Tibial artery (tissue), 4 donors: ENCODE measurements at regions not wholly inside any gene's neighbourhood (a gene's known extent, or its start where the extent isn't known, plus 50 kb on each side); places are given as distances from the start of the nearest gene placed in this dataset.

Source experiments
- DNase-seq, 2 donors: peaks; one replicate each; pipeline ENCODE4 v3.0.0-alpha.2; 2019
- H3K27ac ChIP-seq, 2 donors: fragments of 200-600 bp; sonication (generic) in 1 of 2; 1 replicate in 1 of 2; 2 replicates in 1 of 2; pipeline ENCODE4 v1.5.1; 2018 to 2019; ENCODE audit warnings: mild to moderate bottlenecking in 1 of 2
- H3K27me3 ChIP-seq, 2 donors: fragments of 200-600 bp; sonication (generic) in 1 of 2; one replicate each; pipeline versions ENCODE4 v1.5.1 to v1.6.0; 2016 to 2019
- H3K36me3 ChIP-seq, 3 donors: fragments of 200-600 bp; sonication (generic) in 2 of 3; one replicate each; pipeline ENCODE4 v1.5.1; 2016 to 2019; ENCODE audit warnings: mild to moderate bottlenecking in 2 of 3
- H3K4me1 ChIP-seq, 4 donors: fragments of 200-600 bp; sonication (generic) in 2 of 4; 1 replicate in 3 of 4; 2 replicates in 1 of 4; pipeline ENCODE4 v1.5.1; 2016 to 2019
- H3K4me3 ChIP-seq, 2 donors: fragments of 200-600 bp; sonication (generic) in 1 of 2; 1 replicate in 1 of 2; 2 replicates in 1 of 2; pipeline ENCODE4 v1.5.1; 2018 to 2019; ENCODE audit warnings: mild to moderate bottlenecking in 2 of 2
- H3K9me3 ChIP-seq, 3 donors: fragments of 200-600 bp; sonication (generic) in 1 of 3; one replicate each; pipeline ENCODE4 v1.5.1; 2016 to 2019
- intact Hi-C: fragments of 100-400 bp; cut with DNase I; formaldehyde crosslinking; loops from one replicate; pipeline ENCODE4 v1.15.0; 2023; ENCODE audit warnings: low total_unique reads
- TF ChIP-seq, protein P1 (sequence below), 2 experiments: fragments of 200-600 bp in 1 of 2; fragments of 450-650 bp in 1 of 2; IDR thresholded peaks; one replicate each; pipeline ENCODE4 v1.5.1; 2017 to 2019; ENCODE audit warnings: antibody characterized with exemption in 2 of 2, mild to moderate bottlenecking in 1 of 2, moderate library complexity in 1 of 2

DNA sequence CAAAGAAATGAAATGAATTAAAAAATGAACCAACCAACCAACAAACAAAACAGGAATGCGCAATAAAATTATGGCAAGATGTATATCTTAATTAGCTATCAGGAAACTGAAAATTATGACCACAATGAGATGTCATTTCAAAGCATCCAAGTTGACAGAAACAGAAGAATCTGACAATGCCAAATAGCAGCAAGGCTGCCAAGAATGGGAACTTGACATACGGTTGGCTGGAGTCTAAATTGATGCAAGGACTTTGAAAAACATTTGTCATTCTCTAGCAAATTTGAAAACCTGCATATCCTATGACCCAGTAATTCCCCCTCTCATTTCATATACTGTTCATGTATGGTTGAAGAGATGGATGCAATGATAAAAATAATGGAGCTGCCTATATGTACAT, 1262.6 kb downstream of the TBC1D22A start:
- no peak overlapping the region for H3K4me3 ChIP-seq
- H3K4me1 ChIP-seq, result no peaks in the 10 kb centered on the region
- intact Hi-C loops, result no loop called here
- no peak for DNase-seq
- H3K27ac ChIP-seq, result no peak overlapping the region
- TF ChIP-seq, protein P1, sequence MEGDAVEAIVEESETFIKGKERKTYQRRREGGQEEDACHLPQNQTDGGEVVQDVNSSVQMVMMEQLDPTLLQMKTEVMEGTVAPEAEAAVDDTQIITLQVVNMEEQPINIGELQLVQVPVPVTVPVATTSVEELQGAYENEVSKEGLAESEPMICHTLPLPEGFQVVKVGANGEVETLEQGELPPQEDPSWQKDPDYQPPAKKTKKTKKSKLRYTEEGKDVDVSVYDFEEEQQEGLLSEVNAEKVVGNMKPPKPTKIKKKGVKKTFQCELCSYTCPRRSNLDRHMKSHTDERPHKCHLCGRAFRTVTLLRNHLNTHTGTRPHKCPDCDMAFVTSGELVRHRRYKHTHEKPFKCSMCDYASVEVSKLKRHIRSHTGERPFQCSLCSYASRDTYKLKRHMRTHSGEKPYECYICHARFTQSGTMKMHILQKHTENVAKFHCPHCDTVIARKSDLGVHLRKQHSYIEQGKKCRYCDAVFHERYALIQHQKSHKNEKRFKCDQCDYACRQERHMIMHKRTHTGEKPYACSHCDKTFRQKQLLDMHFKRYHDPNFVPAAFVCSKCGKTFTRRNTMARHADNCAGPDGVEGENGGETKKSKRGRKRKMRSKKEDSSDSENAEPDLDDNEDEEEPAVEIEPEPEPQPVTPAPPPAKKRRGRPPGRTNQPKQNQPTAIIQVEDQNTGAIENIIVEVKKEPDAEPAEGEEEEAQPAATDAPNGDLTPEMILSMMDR (IDR thresholded peaks at IDR 0.05), result no peak
- H3K27me3 ChIP-seq, result no peaks in the 10 kb centered on the region
- H3K36me3 ChIP-seq, result no peaks in the 10 kb centered on the region
- H3K9me3 ChIP-seq, result peaks cover 0 to 10% (median 0%) of the 10 kb centered on the region in 3 donors

DNA sequence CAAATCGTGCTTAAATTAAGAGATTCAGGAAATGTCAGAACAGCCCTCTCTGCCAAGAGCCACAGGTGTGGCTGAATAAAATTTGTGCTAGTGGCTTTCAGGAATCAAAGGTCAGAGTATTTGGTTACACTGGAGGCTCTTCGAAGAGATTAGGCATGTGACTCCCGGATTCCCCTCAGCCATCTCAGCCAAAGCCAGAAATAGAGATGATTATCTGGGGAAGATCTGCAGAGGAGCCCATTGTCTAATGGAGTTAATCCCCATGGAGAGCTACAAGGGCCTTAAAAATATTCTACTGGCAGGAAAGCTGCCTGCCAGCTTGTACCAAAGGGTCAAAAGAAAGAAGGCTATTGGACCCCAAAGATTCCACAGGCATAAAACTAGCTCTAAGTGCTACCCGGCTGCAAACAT, 1259.5 kb downstream of the TBC1D22A start:
- no peak for DNase-seq
- no peak overlapping the region for H3K4me3 ChIP-seq
- H3K4me1 ChIP-seq, result no peaks in the 10 kb centered on the region
- TF ChIP-seq, protein P1 (IDR thresholded peaks at IDR 0.05), result no peak
- H3K27ac ChIP-seq, result no peak overlapping the region
- peaks cover 0 to 25% (median 0%) of the 10 kb centered on the region in 3 donors for H3K9me3 ChIP-seq
- no peaks in the 10 kb centered on the region for H3K27me3 ChIP-seq
- H3K36me3 ChIP-seq, result no peaks in the 10 kb centered on the region
- intact Hi-C loops, result no loop called here

DNA sequence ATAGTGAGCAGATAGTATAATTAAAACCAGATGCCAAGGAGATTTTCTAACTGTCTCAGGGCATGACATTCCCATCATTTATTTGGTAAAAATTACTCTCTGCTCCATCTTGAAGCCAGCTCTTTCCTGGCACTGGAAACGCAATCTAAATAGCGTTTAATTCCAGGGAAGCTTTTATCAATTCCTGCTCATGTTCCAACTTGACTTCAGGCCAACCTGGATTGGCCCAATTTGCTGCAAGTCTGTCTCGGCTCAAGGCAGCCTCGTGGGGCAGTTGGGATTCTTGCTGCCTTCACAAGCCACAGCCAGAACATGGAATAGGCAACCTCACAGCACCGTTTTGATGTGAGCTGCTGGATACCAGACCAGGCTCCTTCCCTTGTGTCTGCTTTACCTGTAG, 1255.9 kb downstream of the TBC1D22A start:
- H3K27me3 ChIP-seq, result no peaks in the 10 kb centered on the region
- H3K9me3 ChIP-seq, result peaks cover 0 to 25% (median 0%) of the 10 kb centered on the region in 3 donors
- H3K4me1 ChIP-seq, result no peaks in the 10 kb centered on the region
- H3K27ac ChIP-seq, result no peak overlapping the region
- DNase-seq, result no peak
- no peak overlapping the region for H3K4me3 ChIP-seq
- no peaks in the 10 kb centered on the region for H3K36me3 ChIP-seq
- TF ChIP-seq, protein P1 (IDR thresholded peaks at IDR 0.05), result no peak
- intact Hi-C loops, result no loop called here

DNA sequence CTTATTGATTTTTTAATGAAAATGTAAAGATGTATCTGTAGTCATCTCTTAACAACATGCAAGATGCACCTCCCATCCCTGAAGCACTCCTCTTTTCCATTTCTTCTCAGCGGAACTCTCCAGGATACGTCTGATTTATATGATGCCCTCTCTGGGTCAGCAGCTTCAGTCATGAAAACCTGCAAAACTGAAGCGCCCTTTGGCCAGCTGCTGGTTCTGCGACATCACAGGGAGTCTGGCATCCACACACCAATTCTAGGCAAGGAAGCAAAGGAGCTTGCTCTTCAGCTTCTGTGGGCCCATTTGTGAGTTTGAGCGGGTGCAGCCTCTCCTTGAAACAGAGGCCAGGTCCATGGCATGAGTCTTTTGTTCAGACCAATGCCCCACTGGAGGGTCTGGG, 1253.3 kb downstream of the TBC1D22A start:
- H3K27ac ChIP-seq, result no peak overlapping the region
- H3K36me3 ChIP-seq, result no peaks in the 10 kb centered on the region
- intact Hi-C loops, result no loop called here
- DNase-seq, result no peak
- TF ChIP-seq, protein P1 (IDR thresholded peaks at IDR 0.05), result no peak
- no peak overlapping the region for H3K4me3 ChIP-seq
- no peaks in the 10 kb centered on the region for H3K27me3 ChIP-seq
- H3K4me1 ChIP-seq, result no peaks in the 10 kb centered on the region
- peaks cover 0 to 21% (median 0%) of the 10 kb centered on the region in 3 donors for H3K9me3 ChIP-seq

DNA sequence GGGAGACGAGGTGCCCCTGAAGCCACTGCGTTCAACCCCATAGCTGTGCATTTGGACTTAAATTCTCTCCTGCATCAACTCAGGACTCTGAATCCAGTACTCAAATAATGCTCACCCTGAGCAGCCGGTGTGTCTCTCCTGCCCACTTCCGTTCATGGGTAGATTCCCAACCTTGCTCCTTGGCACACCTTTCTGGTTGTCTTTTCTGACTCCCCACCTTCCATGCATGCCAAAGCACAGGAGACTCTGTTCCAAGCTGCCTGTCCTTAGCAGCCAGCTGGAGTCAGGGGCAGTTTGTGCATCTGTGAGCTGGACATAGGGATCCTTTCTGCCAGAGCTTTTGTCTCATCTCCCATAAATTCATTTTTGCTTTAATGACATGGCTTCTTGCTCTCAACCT, 1242.5 kb downstream of the TBC1D22A start:
- H3K4me3 ChIP-seq, result no peak overlapping the region
- no peak overlapping the region for H3K27ac ChIP-seq
- no peaks in the 10 kb centered on the region for H3K9me3 ChIP-seq
- no peaks in the 10 kb centered on the region for H3K36me3 ChIP-seq
- DNase-seq, result no peak
- intact Hi-C loops, result no loop called here
- TF ChIP-seq, protein P1 (IDR thresholded peaks at IDR 0.05), result no peak
- H3K27me3 ChIP-seq, result no peaks in the 10 kb centered on the region
- H3K4me1 ChIP-seq, result no peaks in the 10 kb centered on the region

DNA sequence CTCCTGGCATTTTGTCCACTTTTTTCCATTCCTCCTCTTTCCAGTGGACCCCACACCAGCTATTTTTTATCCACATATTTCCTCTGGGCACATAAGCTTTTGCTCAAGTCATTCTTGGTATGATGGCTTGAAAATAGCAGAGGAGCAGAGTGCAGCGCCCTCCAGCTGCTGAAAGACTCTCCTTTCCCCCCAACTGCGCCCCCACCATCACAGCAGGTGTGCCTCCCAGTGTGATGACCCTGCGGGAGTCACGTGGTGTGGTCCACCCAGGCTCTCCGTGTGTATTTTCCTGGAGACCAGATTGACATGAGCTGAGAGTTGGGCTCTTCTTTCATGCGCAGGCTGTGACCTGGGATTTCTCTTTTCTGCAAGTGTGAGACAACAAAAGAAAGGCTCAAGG, 1241.6 kb downstream of the TBC1D22A start:
- Histone ChIP-seq H3K9me3 (no peaks in the 10 kb centered on the region), H3K36me3 (no peaks in the 10 kb centered on the region), H3K27me3 (no peaks in the 10 kb centered on the region), H3K27ac (no peak overlapping the region), H3K4me3 (no peak overlapping the region), H3K4me1 (no peaks in the 10 kb centered on the region)
- intact Hi-C loops, result no loop called here
- DNase-seq, result no peak
- TF ChIP-seq, protein P1 (IDR thresholded peaks at IDR 0.05), result no peak
